A549 (cell line): ENCODE measurements at regions not wholly inside any gene's neighbourhood (a gene's known extent, or its start where the extent isn't known, plus 50 kb on each side); places are given as distances from the start of the nearest gene placed in this dataset.
A peak's percentile ranks its signal among the peaks of the same experiment; 100 is the strongest.

ENCODE experiments used
- ATAC-seq, 2 experiments: fragments of 200-7000 bp in 1 of 2; fragments of >200 bp in 1 of 2; cut with Nextera tagmentation in 1 of 2; cut with Tn5 transposase in 1 of 2; 3 replicates each; pipeline versions ENCODE4 v1.8.0 to v1.9.1; 2018 to 2020; ENCODE audit warnings: mild to moderate bottlenecking in 1 of 2, moderate library complexity in 1 of 2
- CTCF ChIA-PET: fragments of 300-600 bp; sonication (Branson Sonifier 250); formaldehyde crosslinking; extraction: SDS; loops from one replicate; lab custom pipeline; 2021; ENCODE audit warnings: antibody characterized with exemption, inconsistent platforms; lab: Yijun Ruan, JAX
- POLR2A ChIA-PET: fragments of 350-600 bp; formaldehyde crosslinking; extraction: SDS; loops from one replicate; lab custom pipeline; 2021; ENCODE audit warnings: antibody characterized with exemption, inconsistent platforms; lab: Yijun Ruan, JAX
- DNase-seq, 2 experiments: peaks; one replicate each; pipeline versions ENCODE4 v3.0.0 to v3.0.0-alpha.2; 2011 to 2016; ENCODE audit warnings: low read depth in 1 of 2, low spot score in 1 of 2
- FAIRE-seq: peaks from 2 replicates; lab custom pipeline; 2011; peaks lifted over from hg19 to GRCh38; lab: Jason Lieb, UNC
- H3K27ac ChIP-seq, 2 experiments: fragments of >200 bp; sonication (Bioruptor Twin); formaldehyde crosslinking; 3 replicates each; pipeline ENCODE4 v1.5.1; 2016 to 2017
- H3K4me1 ChIP-seq: fragments of >200 bp; sonication (Bioruptor Twin); formaldehyde crosslinking; 3 replicates; pipeline ENCODE4 v1.6.1; 2016
- H3K4me2 ChIP-seq: fragments of >200 bp; sonication (Bioruptor Twin); formaldehyde crosslinking; 3 replicates; pipeline ENCODE4 v1.6.1; 2016
- H3K4me3 ChIP-seq: fragments of >200 bp; sonication (Bioruptor Twin); formaldehyde crosslinking; 3 replicates; pipeline ENCODE4 v1.5.1; 2016
- H3K9me3 ChIP-seq: fragments of >200 bp; sonication (Bioruptor Twin); formaldehyde crosslinking; 3 replicates; pipeline ENCODE4 v1.6.1; 2016
- BHLHE40 ChIP-seq: IDR thresholded peaks from 2 replicates; pipeline ENCODE4 v1.6.1; 2012; ENCODE audit warnings: low read depth, low read length, inconsistent platforms
- CTCF ChIP-seq: fragments of >200 bp; sonication (Bioruptor Twin); formaldehyde crosslinking; IDR thresholded peaks from 3 replicates; pipeline ENCODE4 v1.5.1; 2016
- EHF ChIP-seq: fragments of 250-450 bp; sonication (Bioruptor Pico); IDR thresholded peaks from 2 replicates; pipeline ENCODE4 v1.5.0; 2020; ENCODE audit warnings: mild to moderate bottlenecking
- FOSB ChIP-seq: fragments of 250-450 bp; sonication (Bioruptor Pico); IDR thresholded peaks from 2 replicates; pipeline ENCODE4 v1.5.0; 2020; ENCODE audit warnings: mild to moderate bottlenecking, moderate library complexity
- FOSL2 ChIP-seq, 2 experiments: fragments of 450-650 bp in 1 of 2; fragments of >200 bp in 1 of 2; sonication (Bioruptor Twin) in 1 of 2; formaldehyde crosslinking; IDR thresholded peaks; 2 replicates each; pipeline versions ENCODE4 v1.5.0 to v1.6.1; 2016 to 2020; ENCODE audit warnings: mild to moderate bottlenecking in 1 of 2, moderate library complexity in 1 of 2
- FOXS1 ChIP-seq: fragments of 250-450 bp; sonication (Bioruptor Pico); IDR thresholded peaks from 2 replicates; pipeline ENCODE4 v1.5.0; 2020; ENCODE audit warnings: mild to moderate bottlenecking, moderate library complexity
- HOXB13 ChIP-seq: fragments of 250-450 bp; sonication (Bioruptor Pico); IDR thresholded peaks from 2 replicates; pipeline ENCODE4 v1.5.0; 2020; ENCODE audit warnings: low read depth, mild to moderate bottlenecking, moderate library complexity
- KDM1A ChIP-seq: fragments of 200-600 bp; sonication (generic); IDR thresholded peaks from 2 replicates; pipeline ENCODE4 v1.6.1; 2016; ENCODE audit warnings: low read depth, mild to moderate bottlenecking
- MAFK ChIP-seq: fragments of 450-650 bp; IDR thresholded peaks from 2 replicates; pipeline ENCODE4 v1.6.1; 2014; ENCODE audit not compliant: partially characterized antibody
- NPAS2 ChIP-seq: fragments of 250-450 bp; sonication (Bioruptor Pico); IDR thresholded peaks from 2 replicates; pipeline ENCODE4 v1.8.0; 2022; ENCODE audit warnings: mild to moderate bottlenecking, moderate library complexity, borderline replicate concordance
- RAD21 ChIP-seq, 2 experiments: fragments of >200 bp in 1 of 2; sonication (Bioruptor Twin) in 1 of 2; formaldehyde crosslinking in 1 of 2; IDR thresholded peaks in 1 of 2; conservative IDR thresholded peaks in 1 of 2; 2 replicates in 1 of 2; 3 replicates in 1 of 2; pipeline ENCODE4 v1.6.1; 2012 to 2018; ENCODE audit warnings: inconsistent platforms in 1 of 2
- SMC3 ChIP-seq: fragments of >200 bp; sonication (Bioruptor Twin); formaldehyde crosslinking; IDR thresholded peaks from 3 replicates; pipeline ENCODE4 v1.6.1; 2018; ENCODE audit warnings: inconsistent platforms
- SREBF2 ChIP-seq: fragments of 450-650 bp; IDR thresholded peaks from 2 replicates; pipeline ENCODE4 v1.6.1; 2014; ENCODE audit warnings: mild to moderate bottlenecking, moderate library complexity
- ZSCAN20 ChIP-seq: fragments of 250-450 bp; sonication (Bioruptor Pico); IDR thresholded peaks from 2 replicates; pipeline ENCODE4 v1.8.0; 2022; ENCODE audit warnings: mild to moderate bottlenecking, moderate library complexity
- WGBS: methylation state at CpG from one replicate; pipeline ENCODE4 v1.1.6; 2017; ENCODE audit errors: missing lambda C conversion rate; 5-methylcytosine and 5-hydroxymethylcytosine counted together
- TF ChIP-seq, protein P1 (sequence below): fragments of >200 bp; sonication (Bioruptor Twin); formaldehyde crosslinking; IDR thresholded peaks from 2 replicates; pipeline ENCODE4 v1.6.1; 2016
- TF ChIP-seq, protein P2 (sequence below): fragments of 250-450 bp; sonication (Bioruptor Pico); IDR thresholded peaks from 2 replicates; pipeline ENCODE4 v1.5.0; 2021; ENCODE audit warnings: mild to moderate bottlenecking, moderate library complexity, borderline replicate concordance

DNA sequence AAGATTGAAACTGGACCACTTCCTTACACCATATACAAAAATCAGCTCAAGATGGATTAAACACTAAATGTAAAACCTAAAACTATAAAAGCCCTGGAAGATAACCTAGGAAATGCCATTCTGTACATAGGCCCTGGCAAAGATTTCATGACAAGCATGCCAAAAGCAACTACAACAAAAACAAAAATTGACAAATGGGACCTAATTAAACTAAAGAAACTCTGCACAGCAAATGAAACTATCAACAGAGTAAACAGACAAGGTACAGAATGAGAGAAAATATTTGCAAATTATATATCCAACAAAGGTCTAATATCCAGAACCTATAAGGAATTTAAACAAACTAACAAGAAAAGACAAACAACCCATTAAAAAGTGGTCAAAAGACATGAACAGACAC is 173.1 kb upstream of the CCDC54 start:
- CTCF ChIA-PET = interaction anchor here (1.0 to 1.5 kb wide), 2 partner anchors 31 to 67 kb away, joined by 3 to 6 read pairs; no protein-coding TSS in a partner anchor

DNA sequence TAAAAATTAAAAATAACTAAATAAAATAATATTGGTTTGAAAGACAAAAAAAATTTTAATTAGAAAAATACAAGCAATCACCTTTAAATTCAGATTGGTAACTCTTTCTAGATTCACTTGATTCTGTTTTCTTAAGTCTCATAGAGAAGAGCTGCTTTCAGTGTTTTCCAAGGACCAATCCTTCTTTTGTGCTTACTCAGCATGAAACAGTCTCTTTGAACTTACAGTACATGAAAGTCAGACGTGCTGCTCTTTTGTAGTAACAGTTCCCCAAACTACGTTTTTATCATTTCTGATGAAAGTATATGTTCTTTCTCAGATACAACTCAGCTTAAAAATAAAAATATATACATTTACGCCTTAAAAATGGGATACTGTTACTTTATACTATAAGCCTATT is 171.9 kb upstream of the CCDC54 start:
- WGBS = 33% methylated on average over 3 of the region's 3 CpGs
- FAIRE-seq (no peak), ATAC-seq (no peak), DNase-seq (no peak)
- H3K4me2 ChIP-seq = no peak overlapping the region
- H3K4me1 ChIP-seq = peaks cover 29% of the 10 kb centered on the region
- no peak overlapping the region for H3K27ac ChIP-seq
- ChIA-PET POLR2A (no interaction called here), CTCF (interaction anchor here (1.5 to 3.0 kb wide), 4 partner anchors 15 to 224 kb away, joined by 5 to 10 read pairs (median 8); no protein-coding TSS in a partner anchor)
- H3K9me3 ChIP-seq = no peaks in the 10 kb centered on the region
- no peak overlapping the region for H3K4me3 ChIP-seq
- TF ChIP-seq NPAS2 (CRISPR knock-in tag) (no peak), KDM1A (no peak), MAFK (peak; percentile 96), SREBF2 (no peak)

More for the DNA sequence above, 173.1 kb upstream of the CCDC54 start:
- H3K4me2 ChIP-seq = no peak overlapping the region
- H3K4me3 ChIP-seq = no peak overlapping the region
- H3K27ac ChIP-seq = no peak overlapping the region
- peaks cover 24% of the 10 kb centered on the region for H3K4me1 ChIP-seq
- ATAC-seq = no peak
- no peak for TF ChIP-seq BHLHE40
- TF ChIP-seq EHF (CRISPR knock-in tag) = no peak
- TF ChIP-seq HOXB13 (CRISPR knock-in tag) = no peak
- no peak for TF ChIP-seq ZSCAN20 (CRISPR knock-in tag)
- TF ChIP-seq, all 56 proteins: peak for 0
- no peak for DNase-seq
- FAIRE-seq = no peak
- POLR2A ChIA-PET = no interaction called here
- H3K9me3 ChIP-seq = no peaks in the 10 kb centered on the region

- peaks cover 29% of the 10 kb centered on the region for H3K4me1 ChIP-seq
- FAIRE-seq (peak; percentile 84), DNase-seq (peak; percentile 36 to 51), ATAC-seq (peak in 1 of 2 experiments; percentile 85; a peak in 3 of 6 replicates)
- no peaks in the 10 kb centered on the region for H3K9me3 ChIP-seq
- no peak overlapping the region for H3K4me3 ChIP-seq
- TF ChIP-seq, protein P1, sequence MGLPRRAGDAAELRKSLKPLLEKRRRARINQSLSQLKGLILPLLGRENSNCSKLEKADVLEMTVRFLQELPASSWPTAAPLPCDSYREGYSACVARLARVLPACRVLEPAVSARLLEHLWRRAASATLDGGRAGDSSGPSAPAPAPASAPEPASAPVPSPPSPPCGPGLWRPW = no peak
- peak; percentile 46; the same call in 2 of the 3 replicates for TF ChIP-seq SMC3
- TF ChIP-seq CTCF = peak; percentile 56
- peak; percentile 56 to 69; a peak in 4 of 5 replicates for TF ChIP-seq RAD21 (conservative IDR thresholded peaks at IDR 0.05 in 1 of 2, IDR thresholded peaks at IDR 0.05 in 1 of 2)
- ChIA-PET CTCF (interaction anchor here (0.5 to 3.0 kb wide), 15 partner anchors 10 to 419 kb away, joined by 3 to 11 read pairs (median 5); no protein-coding TSS in a partner anchor), POLR2A (interaction anchor here (1.0 kb wide), 2 partner anchors 223 to 225 kb away, joined by 4 to 6 read pairs; no protein-coding TSS in a partner anchor)
- H3K4me2 ChIP-seq = no peak overlapping the region
- H3K27ac ChIP-seq = no peak overlapping the region
- WGBS = 13% methylated on average over 1 of the region's 1 CpG
These were observed 171.1 kb upstream of the CCDC54 start for GRCh38 chr3:107206141-107206540.

- no peak for ATAC-seq
These were observed 170.3 kb upstream of the CCDC54 start for GRCh38 chr3:107206945-107207344.

GRCh38 chr3:107208100-107208499 is 169.1 kb upstream of the CCDC54 start:
- peaks cover 29% of the 10 kb centered on the region for H3K4me1 ChIP-seq
- no peak overlapping the region for H3K4me3 ChIP-seq
- H3K27ac ChIP-seq = peak overlapping the region; percentile 61 to 73
- peak overlapping the region; percentile 76 for H3K4me2 ChIP-seq
- ATAC-seq = peak; percentile 83 to 87
- ChIA-PET POLR2A (interaction anchor here (0.7 to 1.2 kb wide), 5 partner anchors 8 to 316 kb away, joined by 3 to 8 read pairs (median 5); no protein-coding TSS in a partner anchor), CTCF (interaction anchor here (1.4 to 2.7 kb wide), 4 partner anchors 11 to 213 kb away, joined by 7 to 14 read pairs (median 10); no protein-coding TSS in a partner anchor)
- FAIRE-seq = peak; percentile 59
- DNase-seq = peak; percentile 35 to 49
- no peaks in the 10 kb centered on the region for H3K9me3 ChIP-seq
- no peak for TF ChIP-seq KDM1A
- TF ChIP-seq FOXS1 (CRISPR knock-in tag) = no peak
- TF ChIP-seq FOSL2 (IDR thresholded peaks at IDR 0.05) = no peak
- 0 out of 2 replicates have a peak, but pooled peaks have one; percentile 30 for TF ChIP-seq FOSL2 (CRISPR knock-in tag; IDR thresholded peaks at IDR 0.05)
- TF ChIP-seq, protein P2, sequence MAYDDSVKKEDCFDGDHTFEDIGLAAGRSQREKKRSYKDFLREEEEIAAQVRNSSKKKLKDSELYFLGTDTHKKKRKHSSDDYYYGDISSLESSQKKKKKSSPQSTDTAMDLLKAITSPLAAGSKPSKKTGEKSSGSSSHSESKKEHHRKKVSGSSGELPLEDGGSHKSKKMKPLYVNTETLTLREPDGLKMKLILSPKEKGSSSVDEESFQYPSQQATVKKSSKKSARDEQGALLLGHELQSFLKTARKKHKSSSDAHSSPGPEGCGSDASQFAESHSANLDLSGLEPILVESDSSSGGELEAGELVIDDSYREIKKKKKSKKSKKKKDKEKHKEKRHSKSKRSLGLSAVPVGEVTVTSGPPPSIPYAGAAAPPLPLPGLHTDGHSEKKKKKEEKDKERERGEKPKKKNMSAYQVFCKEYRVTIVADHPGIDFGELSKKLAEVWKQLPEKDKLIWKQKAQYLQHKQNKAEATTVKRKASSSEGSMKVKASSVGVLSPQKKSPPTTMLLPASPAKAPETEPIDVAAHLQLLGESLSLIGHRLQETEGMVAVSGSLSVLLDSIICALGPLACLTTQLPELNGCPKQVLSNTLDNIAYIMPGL (CRISPR knock-in tag) = no peak

More at GRCh38 chr3:107206945-107207344, 170.3 kb upstream of the CCDC54 start:
- Histone ChIP-seq H3K9me3 (no peaks in the 10 kb centered on the region), H3K4me2 (no peak overlapping the region), H3K27ac (peak overlapping the region in 1 of 2 experiments; percentile 45; a peak in 3 of 6 replicates), H3K4me3 (no peak overlapping the region), H3K4me1 (peaks cover 29% of the 10 kb centered on the region)
- FAIRE-seq (no peak), DNase-seq (no peak)
- ChIA-PET CTCF (interaction anchor here (1.1 to 3.0 kb wide), 10 partner anchors 9 to 223 kb away, joined by 3 to 14 read pairs (median 7); no protein-coding TSS in a partner anchor), POLR2A (no interaction called here)
- TF ChIP-seq ZSCAN20 (CRISPR knock-in tag) (no peak), FOSB (CRISPR knock-in tag) (no peak)
